ENCODE measurements at regions not wholly inside any gene's neighbourhood (a gene's known extent, or its start where the extent isn't known, plus 50 kb on each side); places are given as distances from the start of the nearest gene placed in this dataset.

GRCh38 chr2:21386666-21387065 is 262.9 kb downstream of the TDRD15 start:
- intact Hi-C loops (cut with micrococcal nuclease) = no loop called here

GRCh38 chr2:21392649-21393048 is 268.9 kb downstream of the TDRD15 start:
- intact Hi-C loops (cut with micrococcal nuclease) = no loop called here

GRCh38 chr2:21393173-21393572 is 269.4 kb downstream of the TDRD15 start:
- intact Hi-C loops (cut with micrococcal nuclease) = no loop called here

- intact Hi-C loops (cut with micrococcal nuclease) = no loop called here
Measured at GRCh38 chr2:21395366-21395765, 271.6 kb downstream of the TDRD15 start.

GRCh38 chr2:21396252-21396651 is 272.5 kb downstream of the TDRD15 start:
- intact Hi-C loops (cut with micrococcal nuclease) = no loop called here

- intact Hi-C loops (cut with micrococcal nuclease) = no loop called here
Measured at GRCh38 chr2:21401022-21401698, 277.4 kb downstream of the TDRD15 start.

- intact Hi-C loops (cut with micrococcal nuclease) = no loop called here
Measured at GRCh38 chr2:21404137-21404536, 280.4 kb downstream of the TDRD15 start.

- intact Hi-C loops (cut with micrococcal nuclease) = no loop called here
Measured at GRCh38 chr2:21404827-21405625, 281.3 kb downstream of the TDRD15 start.

GRCh38 chr2:21406386-21406785 is 282.6 kb downstream of the TDRD15 start:
- intact Hi-C loops (cut with micrococcal nuclease) = no loop called here

GRCh38 chr2:21406911-21407310 is 283.1 kb downstream of the TDRD15 start:
- intact Hi-C loops (cut with micrococcal nuclease) = no loop called here

- intact Hi-C loops (cut with micrococcal nuclease) = no loop called here
Measured at GRCh38 chr2:21407851-21408250, 284.1 kb downstream of the TDRD15 start.

- intact Hi-C loops (cut with micrococcal nuclease) = no loop called here
Measured at GRCh38 chr2:21411741-21412140, 288.0 kb downstream of the TDRD15 start.

- intact Hi-C loops (cut with micrococcal nuclease) = no loop called here
Measured at GRCh38 chr2:21412944-21413443, 289.2 kb downstream of the TDRD15 start.

- intact Hi-C loops (cut with micrococcal nuclease) = no loop called here
Measured at GRCh38 chr2:21415234-21415633, 291.5 kb downstream of the TDRD15 start.

- intact Hi-C loops (cut with micrococcal nuclease) = no loop called here
Measured at GRCh38 chr2:21416226-21416625, 292.5 kb downstream of the TDRD15 start.

GRCh38 chr2:21418456-21418855 is 294.7 kb downstream of the TDRD15 start:
- intact Hi-C loops (cut with micrococcal nuclease) = no loop called here

GRCh38 chr2:21420553-21421335 is 297.0 kb downstream of the TDRD15 start:
- intact Hi-C loops (cut with micrococcal nuclease) = no loop called here

- intact Hi-C loops (cut with micrococcal nuclease) = no loop called here
Measured at GRCh38 chr2:21422050-21422449, 298.3 kb downstream of the TDRD15 start.

- intact Hi-C loops (cut with micrococcal nuclease) = no loop called here
Measured at GRCh38 chr2:21422724-21423522, 299.2 kb downstream of the TDRD15 start.

GRCh38 chr2:21423854-21424253 is 300.1 kb downstream of the TDRD15 start:
- intact Hi-C loops (cut with micrococcal nuclease) = no loop called here

GRCh38 chr2:21424375-21424774 is 300.6 kb downstream of the TDRD15 start:
- intact Hi-C loops (cut with micrococcal nuclease) = no loop called here
